T-cell (primary cell): ENCODE measurements at regions not wholly inside any gene's neighbourhood (a gene's known extent, or its start where the extent isn't known, plus 50 kb on each side); places are given as distances from the start of the nearest gene placed in this dataset.

Experiments
- ATAC-seq, 4 experiments: fragments of 200-7000 bp in 3 of 4; fragments of 150-1000 bp in 1 of 4; cut with Tn5 transposase; replicated peaks in 1 of 4; 1 replicate in 3 of 4; 2 replicates in 1 of 4; pipeline ENCODE4 v1.10.0; 2021; ENCODE audit warnings: moderate library complexity in 3 of 4, mild to moderate bottlenecking in 2 of 4, moderate number of reproducible peaks in 1 of 4
- CTCF ChIA-PET, 2 donors: fragments of 300-600 bp; sonication (Branson Sonifier 250); formaldehyde crosslinking; loops; one replicate each; lab custom pipeline; 2022; ENCODE audit warnings: antibody characterized with exemption in 2 of 2; lab: Charles Lee
- POLR2A ChIA-PET, 2 donors: fragments of 300-600 bp; sonication (Branson Sonifier 250); formaldehyde crosslinking; loops; one replicate each; lab custom pipeline; 2022; ENCODE audit warnings: antibody characterized with exemption in 2 of 2; lab: Charles Lee
- DNase-seq, 35 experiments: peaks; one replicate each; pipeline versions ENCODE4 v3.0.0 to v3.0.0-alpha.2; 2013 to 2023
- H3K27ac ChIP-seq: one replicate; pipeline ENCODE4 v1.5.1; 2013; ENCODE audit warnings: low read length
- H3K27me3 ChIP-seq, 2 experiments: replicated peaks in 1 of 2; 1 replicate in 1 of 2; 2 replicates in 1 of 2; pipeline versions ENCODE4 v1.6.1 to v1.7.0; 2013; ENCODE audit warnings: low read length in 1 of 2, mixed read lengths in 1 of 2; ENCODE audit not compliant: control insufficient read depth in 2 of 2, insufficient read depth in 2 of 2; ENCODE audit errors: extremely low read depth in 1 of 2
- H3K36me3 ChIP-seq, 2 donors: 1 replicate in 1 of 2; 2 replicates in 1 of 2; pipeline versions ENCODE4 v1.6.1 to v1.7.0; 2013; ENCODE audit warnings: low read length in 1 of 2; ENCODE audit not compliant: control insufficient read depth in 2 of 2, insufficient read depth in 1 of 2; ENCODE audit errors: extremely low read depth in 1 of 2
- H3K4me1 ChIP-seq, 2 experiments: 1 replicate in 1 of 2; 2 replicates in 1 of 2; pipeline versions ENCODE4 v1.6.1 to v1.7.0; 2013; ENCODE audit warnings: low read length in 2 of 2, mixed read lengths in 1 of 2; ENCODE audit not compliant: insufficient read depth in 2 of 2, control insufficient read depth in 1 of 2; ENCODE audit errors: extremely low read depth in 1 of 2
- H3K4me3 ChIP-seq, 2 donors: 1 replicate in 1 of 2; 2 replicates in 1 of 2; pipeline versions ENCODE4 v1.5.1 to v1.7.0; 2013; ENCODE audit warnings: mild to moderate bottlenecking in 2 of 2, low read length in 1 of 2, moderate library complexity in 1 of 2; ENCODE audit not compliant: control insufficient read depth in 1 of 2; ENCODE audit errors: extremely low read depth in 1 of 2
- H3K9me3 ChIP-seq: 2 replicates; pipeline ENCODE4 v1.7.0; 2013
- H3K27ac Mint-ChIP-seq, 2 donors: one replicate each; pipeline ENCODE4 v1.8.0; 2020 to 2021; ENCODE audit warnings: mild to moderate bottlenecking in 2 of 2, mixed read lengths in 2 of 2
- H3K27me3 Mint-ChIP-seq, 2 donors: one replicate each; pipeline ENCODE4 v1.8.0; 2021 to 2022; ENCODE audit warnings: mixed read lengths in 2 of 2
- H3K36me3 Mint-ChIP-seq: one replicate; pipeline ENCODE4 v1.8.0; 2021; ENCODE audit warnings: mixed read lengths
- H3K4me1 Mint-ChIP-seq, 3 donors: one replicate each; pipeline ENCODE4 v1.8.0; 2020 to 2022; ENCODE audit warnings: mixed read lengths in 3 of 3, mild to moderate bottlenecking in 1 of 3
- H3K4me3 Mint-ChIP-seq, 3 donors: one replicate each; pipeline ENCODE4 v1.8.0; 2020 to 2022; ENCODE audit warnings: mild to moderate bottlenecking in 3 of 3, mixed read lengths in 3 of 3, moderate library complexity in 3 of 3
- H3K9me3 Mint-ChIP-seq, 3 donors: one replicate each; pipeline ENCODE4 v1.8.0; 2020 to 2022; ENCODE audit warnings: mixed read lengths in 3 of 3
- WGBS: methylation state at CpG from one replicate; pipeline ENCODE4 v1.1.5; 2013; ENCODE audit warnings: missing lambda C conversion rate; ENCODE audit not compliant: insufficient coverage; 5-methylcytosine and 5-hydroxymethylcytosine counted together

- no peak for DNase-seq
- no peak overlapping the region for H3K27ac Mint-ChIP-seq
- POLR2A ChIA-PET, result no interaction called here
- Histone ChIP-seq H3K4me1 (no peaks in the 10 kb centered on the region), H3K4me3 (no peak overlapping the region), H3K36me3 (no peaks in the 10 kb centered on the region), H3K27me3 (peaks cover 0 to 6% of the 10 kb centered on the region in 2 experiments), H3K27ac (no peak overlapping the region), H3K9me3 (no peaks in the 10 kb centered on the region)
- no peak for ATAC-seq
- WGBS, result 71% methylated on average over 2 of the region's 3 CpGs
- H3K9me3 Mint-ChIP-seq, result peaks cover 0 to 3% (median 0%) of the 10 kb centered on the region in 3 donors
- no peaks in the 10 kb centered on the region for H3K36me3 Mint-ChIP-seq
- H3K4me1 Mint-ChIP-seq, result no peaks in the 10 kb centered on the region
- no peak overlapping the region for H3K4me3 Mint-ChIP-seq
- H3K27me3 Mint-ChIP-seq, result peaks cover 6 to 20% of the 10 kb centered on the region in 2 donors
- CTCF ChIA-PET, result no interaction called here
Measured at GRCh38 chr14:31993521-31993951, 83.6 kb upstream of the ARHGAP5 start.

- no peaks in the 10 kb centered on the region for H3K4me1 ChIP-seq
- peaks cover 5 to 14% of the 10 kb centered on the region in 2 donors for H3K27me3 Mint-ChIP-seq
- H3K9me3 ChIP-seq, result no peaks in the 10 kb centered on the region
- no peaks in the 10 kb centered on the region for H3K36me3 ChIP-seq
- H3K4me3 Mint-ChIP-seq, result no peak overlapping the region
- no peaks in the 10 kb centered on the region for H3K4me1 Mint-ChIP-seq
- no peaks in the 10 kb centered on the region for H3K36me3 Mint-ChIP-seq
- H3K27me3 ChIP-seq, result peaks cover 0 to 6% of the 10 kb centered on the region in 2 experiments
- POLR2A ChIA-PET, result no interaction called here
- H3K4me3 ChIP-seq, result no peak overlapping the region
- H3K27ac ChIP-seq, result no peak overlapping the region
- ATAC-seq (no peak), DNase-seq (no peak)
- no peak overlapping the region for H3K27ac Mint-ChIP-seq
- WGBS, result 38% methylated on average over 2 of the region's 3 CpGs
- CTCF ChIA-PET, result no interaction called here
- peaks cover 0 to 3% (median 0%) of the 10 kb centered on the region in 3 donors for H3K9me3 Mint-ChIP-seq
Measured at GRCh38 chr14:31994391-31995033, 82.6 kb upstream of the ARHGAP5 start.

DNA sequence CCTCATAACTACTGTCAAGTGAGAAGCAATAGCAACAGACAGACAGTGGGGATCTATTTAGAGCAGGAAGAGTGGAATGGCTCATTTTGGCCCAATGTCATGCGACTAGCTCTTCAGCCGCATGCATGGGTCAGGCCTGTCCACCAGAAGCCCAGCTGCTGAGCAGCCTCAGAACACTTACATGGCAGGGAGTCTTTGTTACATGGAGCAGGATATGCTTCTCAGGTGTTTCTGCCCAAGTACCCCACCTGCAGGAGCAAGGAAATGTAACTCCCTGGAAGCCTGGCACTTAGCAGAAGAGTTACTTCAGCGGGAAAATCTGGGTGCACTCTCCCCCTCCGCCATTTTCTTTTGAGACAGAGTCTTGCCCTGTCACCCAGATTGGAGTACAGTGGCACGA, 73.5 kb upstream of the ARHGAP5 start:
- ATAC-seq (no peak), DNase-seq (no peak)
- Histone ChIP-seq H3K27me3 (peaks cover 0 to 5% of the 10 kb centered on the region in 2 experiments), H3K4me1 (no peaks in the 10 kb centered on the region), H3K36me3 (no peaks in the 10 kb centered on the region), H3K9me3 (no peaks in the 10 kb centered on the region), H3K27ac (no peak overlapping the region), H3K4me3 (no peak overlapping the region)
- Mint-ChIP-seq H3K4me3 (no peak overlapping the region), H3K27ac (no peak overlapping the region), H3K27me3 (peaks cover 6 to 12% of the 10 kb centered on the region in 2 donors), H3K9me3 (no peaks in the 10 kb centered on the region), H3K4me1 (no peaks in the 10 kb centered on the region), H3K36me3 (no peaks in the 10 kb centered on the region)
- CTCF ChIA-PET, result no interaction called here
- POLR2A ChIA-PET, result no interaction called here
- 92% methylated on average over 5 of the region's 5 CpGs for WGBS

- peaks cover 0 to 5% of the 10 kb centered on the region in 2 experiments for H3K27me3 ChIP-seq
- ChIA-PET POLR2A (no interaction called here), CTCF (no interaction called here)
- H3K9me3 ChIP-seq, result no peaks in the 10 kb centered on the region
- H3K4me1 Mint-ChIP-seq, result no peaks in the 10 kb centered on the region
- 70% methylated on average over 2 of the region's 4 CpGs for WGBS
- H3K27ac Mint-ChIP-seq, result no peak overlapping the region
- H3K36me3 ChIP-seq, result no peaks in the 10 kb centered on the region
- no peak for ATAC-seq
- peaks cover 6 to 12% of the 10 kb centered on the region in 2 donors for H3K27me3 Mint-ChIP-seq
- no peak for DNase-seq
- H3K36me3 Mint-ChIP-seq, result no peaks in the 10 kb centered on the region
- H3K4me3 ChIP-seq, result no peak overlapping the region
- H3K4me3 Mint-ChIP-seq, result no peak overlapping the region
- H3K27ac ChIP-seq, result no peak overlapping the region
- H3K9me3 Mint-ChIP-seq, result no peaks in the 10 kb centered on the region
- no peaks in the 10 kb centered on the region for H3K4me1 ChIP-seq
Measured at GRCh38 chr14:32004300-32004699, 72.8 kb upstream of the ARHGAP5 start.

DNA sequence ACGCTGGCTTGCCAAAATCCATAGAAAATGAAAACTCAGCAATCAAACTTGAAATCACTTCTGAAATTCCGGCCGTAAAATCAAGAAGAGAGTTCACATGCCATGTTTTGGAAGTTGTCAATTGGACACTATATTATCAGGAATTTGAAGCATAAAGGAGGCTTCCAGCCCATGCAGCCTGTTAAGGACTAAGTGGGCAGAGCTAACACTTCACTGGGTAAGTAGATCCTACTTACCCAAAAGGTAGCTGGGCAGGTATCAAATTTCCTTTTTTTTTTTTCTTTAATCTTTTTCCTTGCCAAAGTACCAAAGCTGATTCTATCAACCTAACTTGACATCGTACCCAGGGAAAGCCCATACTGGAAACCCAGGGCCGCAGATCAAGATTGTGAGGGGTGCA, 71.5 kb upstream of the ARHGAP5 start:
- Histone ChIP-seq H3K4me1 (no peaks in the 10 kb centered on the region), H3K36me3 (no peaks in the 10 kb centered on the region), H3K27me3 (peaks cover 0 to 5% of the 10 kb centered on the region in 2 experiments), H3K27ac (no peak overlapping the region), H3K4me3 (no peak overlapping the region), H3K9me3 (no peaks in the 10 kb centered on the region)
- WGBS, result 100% methylated on average over 2 of the region's 5 CpGs
- ChIA-PET CTCF (no interaction called here), POLR2A (no interaction called here)
- Mint-ChIP-seq H3K4me3 (no peak overlapping the region), H3K4me1 (no peaks in the 10 kb centered on the region), H3K27ac (no peak overlapping the region), H3K27me3 (peaks cover 3 to 15% of the 10 kb centered on the region in 2 donors), H3K9me3 (no peaks in the 10 kb centered on the region), H3K36me3 (no peaks in the 10 kb centered on the region)
- ATAC-seq (no peak), DNase-seq (no peak)

DNA sequence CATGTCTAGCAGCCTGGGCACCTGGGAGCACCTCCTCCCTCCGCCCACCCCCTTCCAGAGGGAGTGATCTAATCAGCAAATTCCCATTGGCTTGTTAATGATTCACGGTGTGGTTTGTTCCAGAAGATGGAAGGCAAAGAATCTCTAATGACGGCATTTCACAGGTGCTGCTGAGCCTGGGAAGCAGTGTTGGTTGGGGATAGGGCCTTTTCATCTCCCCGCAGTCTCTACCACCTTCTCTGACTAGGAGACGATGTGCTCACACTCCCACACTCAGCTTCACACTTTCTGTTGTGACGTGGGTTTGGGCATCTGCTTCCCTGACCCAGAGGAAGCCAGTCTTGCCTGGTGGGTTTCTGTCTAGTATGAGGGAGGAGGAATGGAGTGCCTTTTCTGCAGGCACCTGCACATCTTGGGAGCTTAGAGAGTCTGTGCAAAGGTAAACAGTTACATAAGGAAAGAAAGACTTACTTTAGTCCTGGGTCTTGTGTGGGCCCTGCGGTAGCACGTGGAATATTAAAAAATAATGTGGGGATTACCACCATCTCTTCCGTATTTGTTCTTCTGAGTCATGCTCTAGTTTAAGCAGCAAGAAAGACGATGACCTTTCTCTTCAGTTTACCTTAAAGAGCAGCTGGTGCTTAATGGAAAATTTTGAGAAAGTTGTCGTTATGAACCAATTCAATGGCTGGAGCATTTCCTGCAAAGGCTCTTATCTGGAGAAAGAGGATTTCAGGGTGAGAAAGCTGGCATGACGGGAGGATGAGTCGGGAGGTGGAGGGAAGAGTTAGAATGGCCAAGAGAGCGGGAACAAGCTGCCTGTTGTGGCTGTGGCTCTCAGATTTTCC, 70.6 kb upstream of the ARHGAP5 start:
- CTCF ChIA-PET, result no interaction called here
- H3K27ac ChIP-seq, result no peak overlapping the region
- DNase-seq (no peak), ATAC-seq (no peak)
- no peaks in the 10 kb centered on the region for H3K4me1 ChIP-seq
- no peak overlapping the region for H3K27ac Mint-ChIP-seq
- H3K4me3 ChIP-seq, result no peak overlapping the region
- H3K27me3 Mint-ChIP-seq, result peaks cover 4 to 18% of the 10 kb centered on the region in 2 donors
- no peaks in the 10 kb centered on the region for H3K4me1 Mint-ChIP-seq
- H3K9me3 ChIP-seq, result no peaks in the 10 kb centered on the region
- WGBS, result 59% methylated on average over 5 of the region's 14 CpGs
- H3K36me3 Mint-ChIP-seq, result no peaks in the 10 kb centered on the region
- POLR2A ChIA-PET, result no interaction called here
- no peaks in the 10 kb centered on the region for H3K9me3 Mint-ChIP-seq
- H3K4me3 Mint-ChIP-seq, result no peak overlapping the region
- H3K27me3 ChIP-seq, result peaks cover 0 to 5% of the 10 kb centered on the region in 2 experiments
- no peaks in the 10 kb centered on the region for H3K36me3 ChIP-seq
